ENCODE measurements at regions not wholly inside any gene's neighbourhood (a gene's known extent, or its start where the extent isn't known, plus 50 kb on each side); places are given as distances from the start of the nearest gene placed in this dataset.

DNA sequence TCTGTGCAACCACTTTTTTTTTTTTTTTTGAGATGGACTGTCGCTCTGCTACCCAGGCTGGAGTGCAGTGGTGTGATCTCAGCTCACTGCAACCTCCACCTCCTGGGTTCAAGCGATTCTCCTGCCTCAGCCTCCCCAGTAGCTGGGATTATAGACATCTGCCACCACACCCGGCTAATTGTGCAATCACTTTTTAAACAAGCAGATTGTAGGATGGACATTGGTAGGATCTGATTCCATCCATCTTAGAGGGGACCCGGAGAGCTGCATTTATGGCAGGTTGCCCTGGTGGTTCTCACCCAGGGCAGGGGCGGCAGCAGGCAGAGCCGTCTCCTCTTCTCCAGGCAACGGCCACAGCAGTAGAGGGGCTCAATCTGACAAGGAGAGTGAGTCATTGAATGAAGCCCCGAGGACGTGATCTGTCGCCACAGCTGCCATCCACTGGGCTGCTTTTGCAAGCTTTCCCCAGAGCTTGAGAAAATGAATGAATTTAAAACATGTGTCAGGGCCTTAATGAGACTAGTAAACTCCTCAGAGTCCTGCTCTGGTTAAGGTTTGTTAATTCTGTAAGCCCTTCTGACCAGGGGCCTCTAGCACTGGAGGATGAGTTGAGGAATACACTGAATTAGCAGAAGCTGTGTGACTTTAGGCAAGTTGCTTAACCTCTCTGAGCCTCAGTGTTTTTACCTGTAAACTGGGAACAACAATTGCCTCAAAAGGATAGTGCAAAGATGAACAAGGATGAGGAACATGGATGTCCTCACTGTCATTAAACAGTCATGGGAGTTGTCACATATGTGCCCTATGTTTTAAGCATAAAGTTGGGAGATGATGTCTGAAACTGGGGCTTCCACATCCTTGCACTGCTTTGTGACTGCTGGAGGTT, 129.1 kb downstream of the ASB7 start:
- TF ChIP-seq CTCF (IDR thresholded peaks at IDR 0.05; ENCODE audit: borderline replicate concordance, extremely low read depth, low read length, poor library complexity, severe bottlenecking), result no peak
- no peak for TF ChIP-seq EZH2 (IDR thresholded peaks at IDR 0.05; ENCODE audit: borderline replicate concordance, low read depth, low read length, severe bottlenecking)
